ENCODE measurements at regions not wholly inside any gene's neighbourhood (a gene's known extent, or its start where the extent isn't known, plus 50 kb on each side); places are given as distances from the start of the nearest gene placed in this dataset.
"Not testable (repeated sequence)": the region's sequence is repeated elsewhere in the genome, so short reads cannot be mapped to it uniquely, and the experiment has no call there.

- no peak for TF ChIP-seq CTCF (conservative IDR thresholded peaks at IDR 0.05; ENCODE audit: low read depth, low read length)
- no peak overlapping the region for H3K4me3 ChIP-seq (ENCODE audit: low read length)
- no peak for DNase-seq (ENCODE audit: low read depth)
Observed at GRCh38 chr20:29326376-29327070, 1930.9 kb upstream of the DEFB115 start.

GRCh38 chr20:29327600-29328420, 1929.7 kb upstream of the DEFB115 start:
- not testable (repeated sequence) for DNase-seq (ENCODE audit: low read depth); H3K4me3 ChIP-seq (ENCODE audit: low read length)

- DNase-seq (ENCODE audit: low read depth); H3K4me3 ChIP-seq (ENCODE audit: low read length): not testable (repeated sequence)
Observed at GRCh38 chr20:29330429-29331115, 1926.9 kb upstream of the DEFB115 start.

- no peak overlapping the region for H3K4me3 ChIP-seq (ENCODE audit: low read length)
- TF ChIP-seq CTCF (conservative IDR thresholded peaks at IDR 0.05; ENCODE audit: low read depth, low read length): no peak
- no peak for DNase-seq (ENCODE audit: low read depth)
Observed at GRCh38 chr20:29349836-29350235, 1907.6 kb upstream of the DEFB115 start.

GRCh38 chr20:29375937-29376336, 1881.5 kb upstream of the DEFB115 start:
- DNase-seq (ENCODE audit: low read depth); H3K4me3 ChIP-seq (ENCODE audit: low read length): not testable (repeated sequence)

GRCh38 chr20:29392853-29393252, 1864.6 kb upstream of the DEFB115 start:
- not testable (repeated sequence) for DNase-seq (ENCODE audit: low read depth); H3K4me3 ChIP-seq (ENCODE audit: low read length)

GRCh38 chr20:29408034-29408695, 1849.3 kb upstream of the DEFB115 start:
- TF ChIP-seq CTCF (conservative IDR thresholded peaks at IDR 0.05; ENCODE audit: low read depth, low read length): no peak

GRCh38 chr20:29408707-29409106, 1848.8 kb upstream of the DEFB115 start:
- H3K4me3 ChIP-seq (ENCODE audit: low read length); DNase-seq (ENCODE audit: low read depth): not testable (repeated sequence)

More at GRCh38 chr20:29408034-29408695, 1849.3 kb upstream of the DEFB115 start:
- DNase-seq (ENCODE audit: low read depth): no peak
- H3K4me3 ChIP-seq (ENCODE audit: low read length): no peak overlapping the region

- not testable (repeated sequence) for H3K4me3 ChIP-seq (ENCODE audit: low read length); DNase-seq (ENCODE audit: low read depth)
Observed at GRCh38 chr20:29409160-29409689, 1848.2 kb upstream of the DEFB115 start.

All from retinal pigment epithelial cell (primary cell).